KMS-11 (cell line): ENCODE measurements at regions not wholly inside any gene's neighbourhood (a gene's known extent, or its start where the extent isn't known, plus 50 kb on each side); places are given as distances from the start of the nearest gene placed in this dataset.

Experiments used
- H2AFZ ChIP-seq: fragments of 200-600 bp; sonication (generic); 2 replicates; pipeline ENCODE4 v1.6.1; 2016; ENCODE audit warnings: antibody characterized with exemption, mixed run types, low read depth
- H3K27ac ChIP-seq: fragments of 200-600 bp; sonication (generic); 2 replicates; pipeline ENCODE4 v1.6.1; 2016; ENCODE audit warnings: mild to moderate bottlenecking, mixed run types
- H3K27me3 ChIP-seq: fragments of 200-600 bp; sonication (generic); 2 replicates; pipeline ENCODE4 v1.6.1; 2017; ENCODE audit warnings: mild to moderate bottlenecking, low read depth, mixed run types, moderate library complexity; ENCODE audit not compliant: insufficient read depth
- H3K36me3 ChIP-seq: fragments of 200-600 bp; sonication (generic); 2 replicates; pipeline ENCODE4 v1.6.1; 2017; ENCODE audit warnings: mild to moderate bottlenecking, mixed run types; ENCODE audit not compliant: insufficient read depth
- H3K4me1 ChIP-seq: fragments of 200-600 bp; sonication (generic); 2 replicates; pipeline ENCODE4 v1.6.1; 2016; ENCODE audit warnings: mild to moderate bottlenecking, low read depth, mixed run types; ENCODE audit not compliant: poor library complexity, severe bottlenecking
- H3K4me2 ChIP-seq: fragments of 200-600 bp; sonication (generic); 2 replicates; pipeline ENCODE4 v1.7.0; 2016; ENCODE audit warnings: mild to moderate bottlenecking, mixed run types
- H3K4me3 ChIP-seq: fragments of 200-600 bp; sonication (generic); IDR thresholded peaks from 2 replicates; pipeline ENCODE4 v1.6.1; 2017; ENCODE audit warnings: low read depth, low read length, mixed read lengths; ENCODE audit not compliant: insufficient read depth
- H3K79me2 ChIP-seq: fragments of 200-600 bp; sonication (generic); 2 replicates; pipeline ENCODE4 v1.6.1; 2016; ENCODE audit warnings: low read depth, mixed run types; ENCODE audit not compliant: insufficient read depth
- H3K9ac ChIP-seq: fragments of 200-600 bp; sonication (generic); 2 replicates; pipeline ENCODE4 v1.6.1; 2016; ENCODE audit warnings: mild to moderate bottlenecking, mixed run types
- H4K20me1 ChIP-seq: fragments of 200-600 bp; sonication (generic); 2 replicates; pipeline ENCODE4 v1.6.1; 2016; ENCODE audit warnings: mild to moderate bottlenecking, mixed run types; ENCODE audit not compliant: insufficient read depth
- TF ChIP-seq, protein P1 (sequence below): fragments of 200-600 bp; sonication (generic); conservative IDR thresholded peaks from 2 replicates; pipeline ENCODE4 v1.6.1; 2017; ENCODE audit warnings: low read depth, mild to moderate bottlenecking, antibody characterized with exemption, low read length, moderate library complexity, mixed read lengths

DNA sequence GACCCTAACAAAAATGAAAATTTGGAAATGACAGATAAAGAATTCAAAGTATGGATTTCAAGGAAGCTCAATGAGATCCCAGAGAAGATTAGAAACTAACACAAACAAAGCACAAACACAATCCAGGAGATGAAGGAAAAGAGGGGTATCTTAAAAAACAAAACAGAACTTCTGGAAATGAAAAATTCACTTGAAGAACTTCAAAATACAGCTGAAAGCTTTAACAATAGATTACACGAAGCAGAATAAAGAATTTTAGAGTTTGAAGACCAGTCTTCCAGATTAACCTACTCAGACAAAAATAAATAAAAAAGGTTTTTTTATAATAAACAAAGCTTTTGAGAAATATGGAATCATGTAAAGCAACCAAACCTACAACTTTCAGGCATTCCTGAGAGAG is 671.8 kb upstream of the SLC39A10 start:
- no peaks in the 10 kb centered on the region for H3K79me2 ChIP-seq
- no peak overlapping the region for H3K4me2 ChIP-seq
- no peak overlapping the region for H3K4me3 ChIP-seq
- no peak overlapping the region for H2AFZ ChIP-seq
- H3K27me3 ChIP-seq, result no peaks in the 10 kb centered on the region
- no peaks in the 10 kb centered on the region for H4K20me1 ChIP-seq
- H3K4me1 ChIP-seq, result no peaks in the 10 kb centered on the region
- no peaks in the 10 kb centered on the region for H3K36me3 ChIP-seq
- H3K9ac ChIP-seq, result no peak overlapping the region
- TF ChIP-seq, protein P1, sequence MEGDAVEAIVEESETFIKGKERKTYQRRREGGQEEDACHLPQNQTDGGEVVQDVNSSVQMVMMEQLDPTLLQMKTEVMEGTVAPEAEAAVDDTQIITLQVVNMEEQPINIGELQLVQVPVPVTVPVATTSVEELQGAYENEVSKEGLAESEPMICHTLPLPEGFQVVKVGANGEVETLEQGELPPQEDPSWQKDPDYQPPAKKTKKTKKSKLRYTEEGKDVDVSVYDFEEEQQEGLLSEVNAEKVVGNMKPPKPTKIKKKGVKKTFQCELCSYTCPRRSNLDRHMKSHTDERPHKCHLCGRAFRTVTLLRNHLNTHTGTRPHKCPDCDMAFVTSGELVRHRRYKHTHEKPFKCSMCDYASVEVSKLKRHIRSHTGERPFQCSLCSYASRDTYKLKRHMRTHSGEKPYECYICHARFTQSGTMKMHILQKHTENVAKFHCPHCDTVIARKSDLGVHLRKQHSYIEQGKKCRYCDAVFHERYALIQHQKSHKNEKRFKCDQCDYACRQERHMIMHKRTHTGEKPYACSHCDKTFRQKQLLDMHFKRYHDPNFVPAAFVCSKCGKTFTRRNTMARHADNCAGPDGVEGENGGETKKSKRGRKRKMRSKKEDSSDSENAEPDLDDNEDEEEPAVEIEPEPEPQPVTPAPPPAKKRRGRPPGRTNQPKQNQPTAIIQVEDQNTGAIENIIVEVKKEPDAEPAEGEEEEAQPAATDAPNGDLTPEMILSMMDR, result no peak
- H3K27ac ChIP-seq, result no peak overlapping the region

DNA sequence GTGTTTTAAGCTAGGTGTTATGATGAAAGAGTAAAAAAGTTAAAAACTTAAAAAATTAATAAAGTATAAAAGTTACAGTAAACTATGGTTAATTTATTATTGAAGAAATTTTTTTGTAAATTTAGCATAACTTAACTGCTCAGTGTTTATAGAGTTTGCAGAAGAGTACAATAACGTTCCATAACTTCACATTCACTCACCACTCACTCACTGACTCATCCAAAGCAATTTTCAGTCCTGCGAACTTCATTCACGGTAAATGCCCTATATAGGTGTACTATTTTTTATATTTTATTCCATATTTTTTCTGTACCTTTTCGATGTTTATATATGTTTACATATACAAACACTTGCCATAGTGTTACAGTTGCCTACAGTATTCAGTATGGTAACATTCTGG is 694.8 kb upstream of the SLC39A10 start:
- Histone ChIP-seq H4K20me1 (no peaks in the 10 kb centered on the region), H3K4me2 (no peak overlapping the region), H3K27ac (no peak overlapping the region), H3K27me3 (no peaks in the 10 kb centered on the region), H3K36me3 (no peaks in the 10 kb centered on the region), H3K4me3 (no peak overlapping the region), H3K4me1 (no peaks in the 10 kb centered on the region), H3K9ac (no peak overlapping the region), H3K79me2 (no peaks in the 10 kb centered on the region), H2AFZ (no peak overlapping the region)
- TF ChIP-seq, protein P1, result no peak

DNA sequence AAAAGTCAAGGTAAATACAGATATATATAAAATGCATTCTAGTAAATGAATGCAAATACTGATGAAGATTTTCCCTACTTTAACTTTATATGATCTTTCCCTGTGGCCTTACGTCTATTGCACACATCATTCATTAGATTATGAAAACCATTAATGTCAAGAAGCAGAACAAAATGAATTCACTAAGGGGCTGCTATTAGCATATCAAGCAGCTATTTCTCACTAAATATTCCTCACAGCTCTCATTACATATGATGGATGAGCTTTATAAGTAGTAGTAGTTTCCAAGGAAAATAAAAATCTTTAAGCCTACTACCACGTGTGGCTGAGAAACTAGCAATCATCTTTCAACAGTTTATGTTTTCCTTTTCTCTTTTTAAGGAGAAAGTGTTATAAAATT is 702.8 kb upstream of the SLC39A10 start:
- H3K4me3 ChIP-seq, result no peak overlapping the region
- no peak overlapping the region for H3K4me2 ChIP-seq
- H2AFZ ChIP-seq, result no peak overlapping the region
- H3K4me1 ChIP-seq, result no peaks in the 10 kb centered on the region
- no peaks in the 10 kb centered on the region for H3K27me3 ChIP-seq
- H3K79me2 ChIP-seq, result no peaks in the 10 kb centered on the region
- H3K27ac ChIP-seq, result no peak overlapping the region
- H3K9ac ChIP-seq, result no peak overlapping the region
- H3K36me3 ChIP-seq, result no peaks in the 10 kb centered on the region
- no peaks in the 10 kb centered on the region for H4K20me1 ChIP-seq
- TF ChIP-seq, protein P1, result no peak

DNA sequence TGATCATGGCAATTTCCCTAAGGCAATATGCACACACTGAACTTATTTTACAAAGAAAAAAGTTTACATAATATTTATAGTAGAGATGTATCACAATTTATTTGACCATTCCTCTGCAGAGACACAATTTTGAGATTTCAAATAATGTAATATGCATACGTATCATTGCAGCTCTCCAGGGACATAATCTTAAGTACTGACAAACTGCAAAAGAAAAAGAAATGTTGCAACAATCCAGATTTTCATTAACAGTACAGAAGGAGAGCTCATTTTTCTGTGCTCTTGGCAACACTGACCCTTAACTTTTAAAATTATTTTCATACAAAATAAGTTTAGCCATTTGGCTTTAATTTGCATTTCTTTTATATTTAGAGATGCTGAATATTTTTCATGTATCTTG is 710.2 kb upstream of the SLC39A10 start:
- no peaks in the 10 kb centered on the region for H3K4me1 ChIP-seq
- no peak overlapping the region for H3K27ac ChIP-seq
- H3K27me3 ChIP-seq, result no peaks in the 10 kb centered on the region
- no peak overlapping the region for H2AFZ ChIP-seq
- TF ChIP-seq, protein P1, result no peak
- H3K9ac ChIP-seq, result no peak overlapping the region
- H3K79me2 ChIP-seq, result no peaks in the 10 kb centered on the region
- no peak overlapping the region for H3K4me3 ChIP-seq
- H3K36me3 ChIP-seq, result no peaks in the 10 kb centered on the region
- H3K4me2 ChIP-seq, result no peak overlapping the region
- H4K20me1 ChIP-seq, result no peaks in the 10 kb centered on the region

DNA sequence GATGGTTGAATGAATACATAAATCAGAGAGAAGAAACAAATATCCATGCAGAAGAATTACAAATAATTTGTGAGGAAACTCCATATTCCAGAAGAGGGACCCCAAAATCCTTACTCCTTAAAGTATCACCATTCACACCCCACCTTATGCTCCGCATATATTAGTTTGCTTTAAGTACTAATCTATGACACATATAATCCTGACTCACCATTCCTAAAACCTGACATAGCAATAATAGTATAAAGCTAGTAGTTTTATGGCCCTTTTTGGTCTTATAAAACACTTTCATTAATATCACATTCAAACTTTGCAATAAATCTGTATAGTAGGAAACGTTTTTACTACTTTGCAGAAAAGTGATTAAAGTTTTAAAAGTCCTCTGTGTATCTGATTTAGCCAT is 719.0 kb upstream of the SLC39A10 start:
- Histone ChIP-seq H3K9ac (no peak overlapping the region), H3K4me2 (no peak overlapping the region)

More for the DNA sequence above, 719.0 kb upstream of the SLC39A10 start:
- TF ChIP-seq, protein P1, result no peak
- no peaks in the 10 kb centered on the region for H4K20me1 ChIP-seq
- no peaks in the 10 kb centered on the region for H3K36me3 ChIP-seq
- no peaks in the 10 kb centered on the region for H3K4me1 ChIP-seq
- H3K27me3 ChIP-seq, result no peaks in the 10 kb centered on the region
- no peak overlapping the region for H3K27ac ChIP-seq
- no peaks in the 10 kb centered on the region for H3K79me2 ChIP-seq
- H3K4me3 ChIP-seq, result no peak overlapping the region
- H2AFZ ChIP-seq, result no peak overlapping the region
